GM21737 (cell line): ENCODE measurements at regions not wholly inside any gene's neighbourhood (a gene's known extent, or its start where the extent isn't known, plus 50 kb on each side); places are given as distances from the start of the nearest gene placed in this dataset.

Experiments
- ATAC-seq: cut with Tn5 transposase; IDR thresholded peaks from one replicate; pipeline ENCODE4 v1.9.1; 2021; ENCODE audit warnings: mild to moderate bottlenecking, moderate library complexity; ENCODE audit not compliant: unreplicated experiment

GRCh38 chr6:26280407-26280806 is 84.6 kb upstream of the BTN3A2 start:
- ATAC-seq, result no peak

GRCh38 chr6:26284537-26285142 is 80.4 kb upstream of the BTN3A2 start:
- ATAC-seq, result no peak

- ATAC-seq, result peak; percentile 60
Measured at GRCh38 chr6:26285143-26286134, 79.6 kb upstream of the BTN3A2 start.

- no peak for ATAC-seq
Measured at GRCh38 chr6:26286168-26286877, 78.7 kb upstream of the BTN3A2 start.

- no peak for ATAC-seq
Measured at GRCh38 chr6:26288155-26288554, 76.8 kb upstream of the BTN3A2 start.

GRCh38 chr6:26290941-26291340 is 74.1 kb upstream of the BTN3A2 start:
- no peak for ATAC-seq

GRCh38 chr6:26292709-26293108 is 72.3 kb upstream of the BTN3A2 start:
- no peak for ATAC-seq

- ATAC-seq, result no peak
Measured at GRCh38 chr6:26294302-26294701, 70.7 kb upstream of the BTN3A2 start.

- no peak for ATAC-seq
Measured at GRCh38 chr6:26295691-26296555, 69.1 kb upstream of the BTN3A2 start.

- no peak for ATAC-seq
Measured at GRCh38 chr6:26296556-26296856, 68.5 kb upstream of the BTN3A2 start.

- no peak for ATAC-seq
Measured at GRCh38 chr6:26296857-26297648, 67.9 kb upstream of the BTN3A2 start.

GRCh38 chr6:26299286-26300042 is 65.5 kb upstream of the BTN3A2 start:
- ATAC-seq, result no peak

GRCh38 chr6:26300043-26300331 is 65.0 kb upstream of the BTN3A2 start:
- no peak for ATAC-seq

- ATAC-seq, result no peak
Measured at GRCh38 chr6:26300359-26300758, 64.6 kb upstream of the BTN3A2 start.

GRCh38 chr6:26300828-26301227 is 64.2 kb upstream of the BTN3A2 start:
- no peak for ATAC-seq

GRCh38 chr6:26301638-26302037 is 63.4 kb upstream of the BTN3A2 start:
- ATAC-seq, result no peak

GRCh38 chr6:26302941-26303559 is 61.9 kb upstream of the BTN3A2 start:
- ATAC-seq, result no peak

GRCh38 chr6:26304213-26304796 is 60.7 kb upstream of the BTN3A2 start:
- no peak for ATAC-seq
